Peyer's patch (tissue), 4 donors: ENCODE measurements at regions not wholly inside any gene's neighbourhood (a gene's known extent, or its start where the extent isn't known, plus 50 kb on each side); places are given as distances from the start of the nearest gene placed in this dataset.
A peak's percentile ranks its signal among the peaks of the same experiment; 100 is the strongest.

Experiments used
- POLR2A ChIP-seq, 2 donors: fragments of 450-650 bp; IDR thresholded peaks; one replicate each; pipeline ENCODE4 v1.5.1; 2017; ENCODE audit warnings: antibody characterized with exemption in 2 of 2, mild to moderate bottlenecking in 2 of 2, moderate library complexity in 2 of 2
- TF ChIP-seq, protein P1 (sequence below), 6 experiments: fragments of 450-650 bp in 4 of 6; fragments of 200-600 bp in 2 of 6; sonication (generic) in 1 of 6; IDR thresholded peaks; one replicate each; pipeline ENCODE4 v1.5.1; 2017 to 2019; ENCODE audit warnings: antibody characterized with exemption in 6 of 6, mild to moderate bottlenecking in 3 of 6, moderate library complexity in 1 of 6

DNA sequence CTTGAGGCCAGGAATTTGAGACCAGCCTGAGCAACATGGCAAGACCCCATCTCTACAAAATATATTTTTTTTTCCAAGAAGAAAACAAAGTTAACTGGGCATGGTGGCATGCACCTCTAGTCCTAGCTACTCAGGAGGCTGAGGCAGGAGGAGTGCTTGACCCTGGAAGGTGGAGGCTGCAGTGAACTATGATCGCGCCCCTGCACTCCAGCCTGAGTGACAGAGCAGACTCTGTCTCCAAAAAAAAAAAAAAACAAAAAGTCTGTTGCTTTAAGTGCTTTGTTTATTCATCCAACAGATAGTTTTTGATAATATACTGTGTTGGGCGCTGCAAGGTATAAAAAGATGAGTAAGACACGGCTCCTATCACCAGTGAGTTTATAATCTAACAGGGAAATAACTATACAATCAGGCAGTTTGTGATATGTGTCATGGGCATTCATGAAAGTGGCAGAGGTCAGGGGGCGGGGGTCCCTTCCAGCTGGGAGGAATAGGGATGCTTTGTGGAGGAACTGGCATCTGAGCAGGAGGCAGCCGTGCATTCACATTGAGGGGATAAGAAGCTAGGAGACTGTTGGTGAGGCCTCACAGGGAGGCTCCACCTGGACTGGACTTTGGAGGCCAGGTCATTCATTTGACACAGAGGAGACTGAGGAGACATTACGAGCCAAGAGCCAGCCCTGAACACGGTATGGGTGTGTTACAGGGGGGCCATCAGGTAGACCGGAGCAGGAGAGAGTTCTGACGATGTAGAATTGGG is 67.3 kb upstream of the ERRFI1 start:
- TF ChIP-seq, protein P1, sequence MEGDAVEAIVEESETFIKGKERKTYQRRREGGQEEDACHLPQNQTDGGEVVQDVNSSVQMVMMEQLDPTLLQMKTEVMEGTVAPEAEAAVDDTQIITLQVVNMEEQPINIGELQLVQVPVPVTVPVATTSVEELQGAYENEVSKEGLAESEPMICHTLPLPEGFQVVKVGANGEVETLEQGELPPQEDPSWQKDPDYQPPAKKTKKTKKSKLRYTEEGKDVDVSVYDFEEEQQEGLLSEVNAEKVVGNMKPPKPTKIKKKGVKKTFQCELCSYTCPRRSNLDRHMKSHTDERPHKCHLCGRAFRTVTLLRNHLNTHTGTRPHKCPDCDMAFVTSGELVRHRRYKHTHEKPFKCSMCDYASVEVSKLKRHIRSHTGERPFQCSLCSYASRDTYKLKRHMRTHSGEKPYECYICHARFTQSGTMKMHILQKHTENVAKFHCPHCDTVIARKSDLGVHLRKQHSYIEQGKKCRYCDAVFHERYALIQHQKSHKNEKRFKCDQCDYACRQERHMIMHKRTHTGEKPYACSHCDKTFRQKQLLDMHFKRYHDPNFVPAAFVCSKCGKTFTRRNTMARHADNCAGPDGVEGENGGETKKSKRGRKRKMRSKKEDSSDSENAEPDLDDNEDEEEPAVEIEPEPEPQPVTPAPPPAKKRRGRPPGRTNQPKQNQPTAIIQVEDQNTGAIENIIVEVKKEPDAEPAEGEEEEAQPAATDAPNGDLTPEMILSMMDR (IDR thresholded peaks at IDR 0.05): no peak
- peak in 1 of 2 donors; percentile 40 for TF ChIP-seq POLR2A (IDR thresholded peaks at IDR 0.05)
